HEK293T (cell line): ENCODE measurements at regions not wholly inside any gene's neighbourhood (a gene's known extent, or its start where the extent isn't known, plus 50 kb on each side); places are given as distances from the start of the nearest gene placed in this dataset.

Experiments
- ARNT ChIP-seq: fragments of 450-650 bp; IDR thresholded peaks from 2 replicates; pipeline ENCODE4 v1.6.1; 2017; ENCODE audit warnings: mild to moderate bottlenecking
- FOXK2 ChIP-seq: fragments of 450-650 bp; IDR thresholded peaks from 2 replicates; pipeline ENCODE4 v1.6.1; 2016; ENCODE audit warnings: mild to moderate bottlenecking
- FOXM1 ChIP-seq: fragments of 450-650 bp; IDR thresholded peaks from 2 replicates; pipeline ENCODE4 v1.6.1; 2017; ENCODE audit warnings: mild to moderate bottlenecking, borderline replicate concordance
- HDGF ChIP-seq: fragments of 450-650 bp; IDR thresholded peaks from 2 replicates; pipeline ENCODE4 v1.6.1; 2017; ENCODE audit warnings: antibody characterized with exemption, borderline replicate concordance
- L3MBTL2 ChIP-seq: fragments of 450-650 bp; conservative IDR thresholded peaks from 2 replicates; pipeline ENCODE4 v1.6.1; 2016; ENCODE audit warnings: mild to moderate bottlenecking
- LEF1 ChIP-seq: fragments of 450-650 bp; IDR thresholded peaks from 2 replicates; pipeline ENCODE4 v1.6.1; 2017; ENCODE audit warnings: mild to moderate bottlenecking, borderline replicate concordance
- SP1 ChIP-seq: fragments of 450-650 bp; IDR thresholded peaks from 2 replicates; pipeline ENCODE4 v1.6.1; 2017
- TARDBP ChIP-seq: fragments of 450-650 bp; IDR thresholded peaks from 2 replicates; pipeline ENCODE4 v1.6.1; 2016
- ZNF384 ChIP-seq: fragments of 450-650 bp; IDR thresholded peaks from 2 replicates; pipeline ENCODE4 v1.6.1; 2016

GRCh38 chr9:29830821-29831220 is 2257.5 kb upstream of the C9orf72 start:
- TF ChIP-seq LEF1 (no peak), L3MBTL2 (no peak), HDGF (no peak), TARDBP (no peak), FOXK2 (no peak), ARNT (no peak), SP1 (no peak), ZNF384 (no peak), FOXM1 (no peak)
